ENCODE measurements at regions not wholly inside any gene's neighbourhood (a gene's known extent, or its start where the extent isn't known, plus 50 kb on each side); places are given as distances from the start of the nearest gene placed in this dataset.

DNA sequence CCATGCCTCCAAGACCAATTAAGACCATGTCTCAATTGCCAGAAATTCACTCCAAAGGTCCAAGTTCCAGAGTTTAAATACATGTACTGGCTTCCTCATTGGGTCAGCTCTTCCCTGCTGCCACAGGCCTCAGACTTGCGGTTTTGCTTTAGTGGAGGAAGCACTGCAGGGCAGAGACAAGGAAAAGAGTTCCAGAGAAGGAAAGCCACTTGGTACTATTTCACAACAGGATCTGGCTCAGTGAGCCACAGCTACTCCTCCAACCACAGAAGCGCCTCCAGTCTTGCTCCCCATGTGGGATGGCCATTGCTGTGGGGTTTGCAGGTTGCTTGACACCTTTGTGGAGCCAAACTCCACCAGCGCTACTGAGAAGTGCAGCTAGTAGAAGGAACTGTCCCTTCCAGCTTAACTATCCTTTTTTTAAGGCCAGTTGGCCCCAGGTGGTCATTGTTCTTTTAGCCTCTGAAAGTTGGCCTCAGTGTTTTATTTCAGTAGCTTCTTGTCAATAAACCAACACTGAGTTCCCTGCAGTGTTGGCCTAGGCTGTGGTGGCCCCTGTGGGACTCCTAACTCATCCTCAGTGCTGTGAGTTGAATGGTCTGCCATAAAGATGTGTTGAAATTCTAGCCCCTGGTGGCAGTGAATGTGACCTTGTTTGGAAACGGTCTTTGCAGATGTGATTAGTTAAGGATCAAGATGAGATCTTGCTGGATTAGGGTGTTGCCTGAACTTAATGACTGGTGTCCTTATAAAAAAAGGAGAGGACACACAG is 93.7 kb upstream of the DAP start:
- Mint-ChIP-seq H3K27ac (no peak overlapping the region), H3K36me3 (ENCODE audit: insufficient read depth in 1 of 3, low read depth in 3 of 3) (no peaks in the 10 kb centered on the region), H3K9me3 (no peaks in the 10 kb centered on the region), H3K4me1 (peaks cover 36 to 42% of the 10 kb centered on the region in 2 experiments), H3K4me3 (no peak overlapping the region), H3K27me3 (ENCODE audit: low read depth) (peaks cover 49% of the 10 kb centered on the region)
- no peaks in the 10 kb centered on the region for H3K27me3 ChIP-seq (ENCODE audit: insufficient read depth, low read length)
- no peak overlapping the region for H4K5ac ChIP-seq (ENCODE audit: insufficient read length, low read depth, low read length)
- H3K4me2 ChIP-seq (ENCODE audit: insufficient read depth, insufficient read length, low read length): no peak overlapping the region
- TF ChIP-seq, protein P1, sequence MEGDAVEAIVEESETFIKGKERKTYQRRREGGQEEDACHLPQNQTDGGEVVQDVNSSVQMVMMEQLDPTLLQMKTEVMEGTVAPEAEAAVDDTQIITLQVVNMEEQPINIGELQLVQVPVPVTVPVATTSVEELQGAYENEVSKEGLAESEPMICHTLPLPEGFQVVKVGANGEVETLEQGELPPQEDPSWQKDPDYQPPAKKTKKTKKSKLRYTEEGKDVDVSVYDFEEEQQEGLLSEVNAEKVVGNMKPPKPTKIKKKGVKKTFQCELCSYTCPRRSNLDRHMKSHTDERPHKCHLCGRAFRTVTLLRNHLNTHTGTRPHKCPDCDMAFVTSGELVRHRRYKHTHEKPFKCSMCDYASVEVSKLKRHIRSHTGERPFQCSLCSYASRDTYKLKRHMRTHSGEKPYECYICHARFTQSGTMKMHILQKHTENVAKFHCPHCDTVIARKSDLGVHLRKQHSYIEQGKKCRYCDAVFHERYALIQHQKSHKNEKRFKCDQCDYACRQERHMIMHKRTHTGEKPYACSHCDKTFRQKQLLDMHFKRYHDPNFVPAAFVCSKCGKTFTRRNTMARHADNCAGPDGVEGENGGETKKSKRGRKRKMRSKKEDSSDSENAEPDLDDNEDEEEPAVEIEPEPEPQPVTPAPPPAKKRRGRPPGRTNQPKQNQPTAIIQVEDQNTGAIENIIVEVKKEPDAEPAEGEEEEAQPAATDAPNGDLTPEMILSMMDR (conservative IDR thresholded peaks at IDR 0.05): no peak
- H3K9ac ChIP-seq (ENCODE audit: extremely low read depth, insufficient read length, low read length): no peak overlapping the region
- peaks cover 6% of the 10 kb centered on the region; the same call in 1 of the 2 replicates for H3K4me1 ChIP-seq (ENCODE audit: insufficient read depth, low read length)
- no peak overlapping the region for H4K8ac ChIP-seq (replicated peaks; ENCODE audit: insufficient read length, low read depth, low read length)
- no CpG with 5 or more reads among the region's 4 CpGs for WGBS (ENCODE audit: extremely low coverage, insufficient read length, low lambda C conversion rate)
- no peak overlapping the region for H3K14ac ChIP-seq (ENCODE audit: insufficient read depth, low read length)
- no peak overlapping the region for H3K56ac ChIP-seq (ENCODE audit: insufficient read length, low read depth, low read length)
- no peak overlapping the region for H2BK120ac ChIP-seq (ENCODE audit: low read depth, low read length, poor library complexity, severe bottlenecking)
- H3K79me1 ChIP-seq (ENCODE audit: insufficient read depth, low read depth, low read length, poor library complexity, severe bottlenecking): no peaks in the 10 kb centered on the region
- no peak overlapping the region for H4K91ac ChIP-seq (ENCODE audit: insufficient read length, low read depth, low read length)
- no peak overlapping the region for H2BK12ac ChIP-seq (ENCODE audit: insufficient read length, low read depth, low read length)
- H4K20me1 ChIP-seq (ENCODE audit: control insufficient read depth, insufficient read depth, insufficient read length): no peaks in the 10 kb centered on the region
- DNase-seq: no peak
- H2BK20ac ChIP-seq (ENCODE audit: low read depth, low read length, poor library complexity, severe bottlenecking): no peak overlapping the region
- no peak overlapping the region for H3K23ac ChIP-seq (ENCODE audit: insufficient read length, low read depth, low read length)
- no peak overlapping the region for H2AK5ac ChIP-seq (ENCODE audit: insufficient read length, low read length)
- no peak overlapping the region for H2BK15ac ChIP-seq (ENCODE audit: low read depth, low read length)
- H3T11ph ChIP-seq (ENCODE audit: low read length): no peak overlapping the region
- no peaks in the 10 kb centered on the region for H3K23me2 ChIP-seq (ENCODE audit: insufficient read length, low read depth, low read length, poor library complexity, severe bottlenecking)
- no peaks in the 10 kb centered on the region for H3K9me3 ChIP-seq (ENCODE audit: control insufficient read depth, low read depth, low read length)
- H3K27ac ChIP-seq (ENCODE audit: insufficient read length, low read depth, low read length): no peak overlapping the region
- no peak overlapping the region for H3K18ac ChIP-seq (ENCODE audit: insufficient read length, low read depth, low read length)
- no peak overlapping the region for H2BK5ac ChIP-seq (ENCODE audit: insufficient read length, low read length)
- no peak overlapping the region for H2AFZ ChIP-seq (ENCODE audit: low read length)
- H3K79me2 ChIP-seq (ENCODE audit: insufficient read depth, low read length): no peaks in the 10 kb centered on the region
- H3K4ac ChIP-seq (ENCODE audit: low read depth, low read length): no peak overlapping the region
